Caco-2 (cell line): ENCODE measurements at regions not wholly inside any gene's neighbourhood (a gene's known extent, or its start where the extent isn't known, plus 50 kb on each side); places are given as distances from the start of the nearest gene placed in this dataset.

ENCODE experiments used
- BruUV-seq: library from RNA; stranded (reverse); fragments of 400-500 nt; replicated peaks from 2 replicates; lab custom pipeline; 2021; lab: Mats Ljungman, UMichigan
- CTCF ChIA-PET: fragments of 300-600 bp; sonication (Branson Sonifier 250); formaldehyde crosslinking; loops from one replicate; lab custom pipeline; 2022; ENCODE audit warnings: antibody characterized with exemption; lab: Charles Lee
- POLR2A ChIA-PET: fragments of 300-600 bp; sonication (Branson Sonifier 250); formaldehyde crosslinking; loops from one replicate; lab custom pipeline; 2022; ENCODE audit warnings: antibody characterized with exemption; lab: Charles Lee
- DNase-seq, 2 experiments: peaks; one replicate each; pipeline versions ENCODE4 v3.0.0 to v3.0.0-alpha.2; 2020 to 2022
- H3K27me3 ChIP-seq: replicated peaks from 2 replicates; pipeline ENCODE4 v1.6.0; 2011; ENCODE audit warnings: low read length; ENCODE audit not compliant: control insufficient read depth, insufficient read depth
- H3K36me3 ChIP-seq: 2 replicates; pipeline ENCODE4 v1.5.1; 2011; ENCODE audit warnings: low read length; ENCODE audit not compliant: control insufficient read depth, insufficient read depth
- H3K4me1 ChIP-seq: fragments of 250-450 bp; sonication (Bioruptor Pico); 2 replicates; pipeline ENCODE4 v1.5.1; 2020; ENCODE audit warnings: mild to moderate bottlenecking
- H3K4me3 ChIP-seq: 2 replicates; pipeline ENCODE4 v1.5.1; 2011; ENCODE audit warnings: low read depth, mild to moderate bottlenecking, control low read depth, low read length
- H3K9me3 ChIP-seq: fragments of 250-450 bp; sonication (Bioruptor Pico); 2 replicates; pipeline ENCODE4 v1.5.1; 2020; ENCODE audit warnings: mild to moderate bottlenecking, moderate library complexity
- H3K27ac Mint-ChIP-seq: one replicate; pipeline ENCODE4 v1.8.0; 2022; ENCODE audit warnings: mixed read lengths; ENCODE audit not compliant: unreplicated experiment
- H3K27me3 Mint-ChIP-seq: one replicate; pipeline ENCODE4 v1.8.0; 2022; ENCODE audit warnings: mixed read lengths; ENCODE audit not compliant: insufficient read depth, unreplicated experiment
- H3K36me3 Mint-ChIP-seq: one replicate; pipeline ENCODE4 v1.8.0; 2022; ENCODE audit warnings: mild to moderate bottlenecking, mixed read lengths; ENCODE audit not compliant: insufficient read depth, unreplicated experiment
- H3K4me1 Mint-ChIP-seq: one replicate; pipeline ENCODE4 v1.8.0; 2022; ENCODE audit warnings: low read depth, mixed read lengths; ENCODE audit not compliant: unreplicated experiment
- H3K4me3 Mint-ChIP-seq: one replicate; pipeline ENCODE4 v1.8.0; 2022; ENCODE audit warnings: mild to moderate bottlenecking, moderate library complexity, mixed read lengths; ENCODE audit not compliant: unreplicated experiment
- H3K9me3 Mint-ChIP-seq: one replicate; pipeline ENCODE4 v1.8.0; 2022; ENCODE audit warnings: mixed read lengths; ENCODE audit not compliant: unreplicated experiment
- intact Hi-C: fragments of 100-400 bp; cut with micrococcal nuclease; formaldehyde crosslinking; loops from one replicate; pipeline ENCODE4 v1.10.0; 2022; ENCODE audit not compliant: unreplicated experiment
- TF ChIP-seq, protein P1 (sequence below), 2 experiments: fragments of 200-600 bp in 1 of 2; IDR thresholded peaks; 1 replicate in 1 of 2; 2 replicates in 1 of 2; pipeline versions ENCODE4 v1.5.1 to v1.8.0; 2011 to 2022; ENCODE audit warnings: antibody characterized with exemption in 1 of 2, control low read depth in 1 of 2, inconsistent platforms in 1 of 2, low read depth in 1 of 2, low read length in 1 of 2, mild to moderate bottlenecking in 1 of 2, moderate library complexity in 1 of 2; ENCODE audit not compliant: insufficient read depth in 1 of 2, severe bottlenecking in 1 of 2, unreplicated experiment in 1 of 2

DNA sequence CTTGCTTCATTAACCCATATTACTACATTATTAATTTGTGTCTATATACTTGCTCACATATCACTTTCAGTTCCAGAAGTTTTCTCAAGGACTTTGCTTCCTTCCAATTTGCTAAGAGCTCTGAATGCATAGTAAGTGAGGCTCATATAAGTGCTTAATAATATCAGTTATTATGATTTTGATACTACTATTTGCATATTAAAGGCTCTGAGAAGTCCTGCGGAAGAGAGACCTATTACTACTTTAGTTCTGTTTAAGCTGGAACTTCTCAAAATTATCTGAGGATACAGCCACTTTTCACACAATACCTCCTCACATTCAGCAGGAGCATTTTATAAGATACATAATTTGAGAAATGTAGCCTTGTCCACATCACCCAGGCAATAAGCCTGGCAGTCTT lies 81.6 kb downstream of the GJD2 start:
- H3K36me3 ChIP-seq, result no peaks in the 10 kb centered on the region
- no peak for DNase-seq
- no peaks in the 10 kb centered on the region for H3K9me3 Mint-ChIP-seq
- H3K4me3 ChIP-seq, result no peak overlapping the region
- BruUV-seq, result no TSS peak
- no peaks in the 10 kb centered on the region for H3K36me3 Mint-ChIP-seq
- no peaks in the 10 kb centered on the region for H3K9me3 ChIP-seq
- H3K27me3 Mint-ChIP-seq, result peaks cover 23% of the 10 kb centered on the region
- no peaks in the 10 kb centered on the region for H3K4me1 ChIP-seq
- POLR2A ChIA-PET, result no interaction called here
- intact Hi-C loops, result no loop called here
- CTCF ChIA-PET, result no interaction called here
- H3K4me1 Mint-ChIP-seq, result no peaks in the 10 kb centered on the region
- H3K27me3 ChIP-seq, result no peaks in the 10 kb centered on the region; the same call in 1 of the 2 replicates
- no peak overlapping the region for H3K27ac Mint-ChIP-seq
- no peak overlapping the region for H3K4me3 Mint-ChIP-seq
- TF ChIP-seq, protein P1, sequence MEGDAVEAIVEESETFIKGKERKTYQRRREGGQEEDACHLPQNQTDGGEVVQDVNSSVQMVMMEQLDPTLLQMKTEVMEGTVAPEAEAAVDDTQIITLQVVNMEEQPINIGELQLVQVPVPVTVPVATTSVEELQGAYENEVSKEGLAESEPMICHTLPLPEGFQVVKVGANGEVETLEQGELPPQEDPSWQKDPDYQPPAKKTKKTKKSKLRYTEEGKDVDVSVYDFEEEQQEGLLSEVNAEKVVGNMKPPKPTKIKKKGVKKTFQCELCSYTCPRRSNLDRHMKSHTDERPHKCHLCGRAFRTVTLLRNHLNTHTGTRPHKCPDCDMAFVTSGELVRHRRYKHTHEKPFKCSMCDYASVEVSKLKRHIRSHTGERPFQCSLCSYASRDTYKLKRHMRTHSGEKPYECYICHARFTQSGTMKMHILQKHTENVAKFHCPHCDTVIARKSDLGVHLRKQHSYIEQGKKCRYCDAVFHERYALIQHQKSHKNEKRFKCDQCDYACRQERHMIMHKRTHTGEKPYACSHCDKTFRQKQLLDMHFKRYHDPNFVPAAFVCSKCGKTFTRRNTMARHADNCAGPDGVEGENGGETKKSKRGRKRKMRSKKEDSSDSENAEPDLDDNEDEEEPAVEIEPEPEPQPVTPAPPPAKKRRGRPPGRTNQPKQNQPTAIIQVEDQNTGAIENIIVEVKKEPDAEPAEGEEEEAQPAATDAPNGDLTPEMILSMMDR (IDR thresholded peaks at IDR 0.05; ENCODE audit: insufficient read depth in 1 of 2, low read depth in 1 of 2, low read length in 1 of 2, severe bottlenecking in 1 of 2, unreplicated experiment in 1 of 2), result no peak

DNA sequence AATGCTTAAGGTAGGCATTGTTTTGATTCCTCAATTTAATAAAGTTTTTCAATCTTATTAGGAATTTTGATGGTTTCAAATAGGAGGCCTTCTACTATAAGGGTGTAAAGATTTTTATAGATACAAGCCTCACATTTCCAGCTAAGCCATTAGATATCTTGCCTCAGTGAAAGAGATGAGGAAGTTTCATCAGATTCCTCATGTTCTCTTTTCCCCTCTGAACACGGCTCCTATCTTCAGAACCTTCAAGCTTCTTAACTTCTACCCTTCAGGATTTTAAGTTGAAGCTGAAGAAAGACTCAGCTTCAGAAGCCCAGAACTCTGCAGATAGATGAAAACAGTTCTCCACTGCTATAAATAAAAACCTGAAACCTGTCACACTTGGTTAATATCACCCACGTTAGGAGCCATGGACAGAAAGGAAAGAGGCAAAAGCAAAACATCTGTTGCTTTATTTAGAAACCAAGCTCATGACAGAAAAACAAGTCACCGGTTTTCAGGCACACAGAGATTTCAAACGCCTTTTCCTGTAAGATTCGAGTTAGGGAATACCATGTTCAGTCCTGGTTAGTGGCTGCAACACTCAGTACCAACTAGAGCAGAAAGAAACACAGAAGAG lies 82.2 kb upstream of the GOLGA8B start:
- Histone ChIP-seq H3K36me3 (no peaks in the 10 kb centered on the region), H3K4me3 (no peak overlapping the region), H3K9me3 (0 out of 2 replicates have a peak, but pooled peaks cover 3% of the 10 kb centered on the region), H3K27me3 (no peaks in the 10 kb centered on the region), H3K4me1 (no peaks in the 10 kb centered on the region)
- H3K9me3 Mint-ChIP-seq, result no peaks in the 10 kb centered on the region
- ChIA-PET POLR2A (no interaction called here), CTCF (no interaction called here)
- no peaks in the 10 kb centered on the region for H3K4me1 Mint-ChIP-seq
- no peak for DNase-seq
- peaks cover 19% of the 10 kb centered on the region for H3K27me3 Mint-ChIP-seq
- intact Hi-C loops, result no loop called here
- BruUV-seq, result no TSS peak
- H3K27ac Mint-ChIP-seq, result no peak overlapping the region
- no peaks in the 10 kb centered on the region for H3K36me3 Mint-ChIP-seq
- H3K4me3 Mint-ChIP-seq, result no peak overlapping the region
- TF ChIP-seq, protein P1 (IDR thresholded peaks at IDR 0.05; ENCODE audit: insufficient read depth in 1 of 2, low read depth in 1 of 2, low read length in 1 of 2, severe bottlenecking in 1 of 2, unreplicated experiment in 1 of 2), result no peak

DNA sequence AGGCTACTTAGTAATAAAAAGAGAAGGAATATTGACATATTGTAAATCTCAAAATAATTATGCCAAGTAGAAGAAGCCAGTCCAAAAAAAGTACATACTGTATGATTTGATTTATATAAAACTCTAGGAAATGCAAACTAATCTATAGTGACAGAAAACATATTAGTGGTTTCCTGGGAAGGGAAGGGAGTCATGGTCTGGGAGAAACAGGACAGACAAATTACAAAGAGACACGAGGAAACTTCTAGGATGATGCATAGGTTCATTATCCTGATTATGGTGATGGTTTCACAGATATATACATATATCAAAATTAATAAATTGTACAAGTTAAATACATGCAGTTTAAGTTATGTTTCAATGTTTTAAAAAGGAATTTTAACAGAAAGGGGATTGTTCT lies 81.0 kb upstream of the GOLGA8B start:
- intact Hi-C loops, result no loop called here
- no peaks in the 10 kb centered on the region for H3K4me1 Mint-ChIP-seq
- TF ChIP-seq, protein P1 (IDR thresholded peaks at IDR 0.05; ENCODE audit: insufficient read depth in 1 of 2, low read depth in 1 of 2, low read length in 1 of 2, severe bottlenecking in 1 of 2, unreplicated experiment in 1 of 2), result no peak

More for the DNA sequence above, 81.0 kb upstream of the GOLGA8B start:
- H3K27me3 ChIP-seq, result no peaks in the 10 kb centered on the region
- no TSS peak for BruUV-seq
- CTCF ChIA-PET, result no interaction called here
- no peak for DNase-seq
- POLR2A ChIA-PET, result no interaction called here
- peaks cover 17% of the 10 kb centered on the region for H3K27me3 Mint-ChIP-seq
- no peaks in the 10 kb centered on the region for H3K36me3 Mint-ChIP-seq
- no peak overlapping the region for H3K4me3 Mint-ChIP-seq
- no peaks in the 10 kb centered on the region for H3K36me3 ChIP-seq
- H3K27ac Mint-ChIP-seq, result no peak overlapping the region
- H3K9me3 Mint-ChIP-seq, result no peaks in the 10 kb centered on the region
- no peaks in the 10 kb centered on the region for H3K4me1 ChIP-seq
- 0 out of 2 replicates have a peak, but pooled peaks cover 3% of the 10 kb centered on the region for H3K9me3 ChIP-seq
- no peak overlapping the region for H3K4me3 ChIP-seq
